ENCODE measurements at regions not wholly inside any gene's neighbourhood (a gene's known extent, or its start where the extent isn't known, plus 50 kb on each side); places are given as distances from the start of the nearest gene placed in this dataset.
"Not testable (repeated sequence)": the region's sequence is repeated elsewhere in the genome, so short reads cannot be mapped to it uniquely, and the experiment has no call there.

DNA sequence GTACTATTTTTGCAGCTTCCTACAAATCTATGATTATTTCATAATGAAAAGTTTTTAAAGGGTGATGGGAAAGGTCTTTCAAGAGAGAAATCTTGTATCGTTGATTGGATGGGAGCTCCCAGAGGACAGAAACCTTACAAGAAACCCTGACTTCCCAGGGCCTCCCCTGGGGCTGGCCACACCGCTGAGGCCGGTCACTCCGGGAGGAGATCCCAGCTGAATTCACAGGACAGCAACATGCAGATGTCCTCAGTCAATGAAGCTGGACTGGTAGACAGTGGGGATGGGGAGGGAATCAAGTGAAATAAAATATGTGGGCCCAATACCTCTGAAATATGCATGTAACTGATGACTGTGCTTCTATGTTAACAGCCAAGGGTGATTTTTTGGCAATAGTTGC is 135.6 kb downstream of the TFCP2L1 start:
- H3K27me3 Mint-ChIP-seq, result peaks cover 0 to 1% (median 0%) of the 10 kb centered on the region in 5 donors
- ATAC-seq, result no peak
- peaks cover 0 to 3% (median 0%) of the 10 kb centered on the region in 9 donors for H3K9me3 Mint-ChIP-seq
- H3K4me1 Mint-ChIP-seq, result no peaks in the 10 kb centered on the region
- POLR2A ChIA-PET, result no interaction called here
- no peak for DNase-seq
- H3K36me3 Mint-ChIP-seq, result no peaks in the 10 kb centered on the region
- H3K27ac Mint-ChIP-seq, result no peak overlapping the region
- H3K4me3 Mint-ChIP-seq, result no peak overlapping the region

GRCh38 chr2:121150126-121150525 is 134.9 kb downstream of the TFCP2L1 start:
- Mint-ChIP-seq H3K27me3 (peaks cover 0 to 1% (median under 1%) of the 10 kb centered on the region in 5 donors), H3K4me1 (no peaks in the 10 kb centered on the region), H3K4me3 (no peak overlapping the region), H3K36me3 (no peaks in the 10 kb centered on the region), H3K27ac (no peak overlapping the region), H3K9me3 (peaks cover 0 to 4% (median 0%) of the 10 kb centered on the region in 9 donors)
- POLR2A ChIA-PET, result no interaction called here
- ATAC-seq (no peak), DNase-seq (no peak)

GRCh38 chr2:121150713-121151112 is 134.3 kb downstream of the TFCP2L1 start:
- POLR2A ChIA-PET, result no interaction called here
- Mint-ChIP-seq H3K36me3 (no peaks in the 10 kb centered on the region), H3K27me3 (peaks cover 0 to 4% (median 0%) of the 10 kb centered on the region in 5 donors), H3K9me3 (peaks cover 0 to 6% (median 0%) of the 10 kb centered on the region in 9 donors), H3K4me3 (no peak overlapping the region), H3K4me1 (no peaks in the 10 kb centered on the region), H3K27ac (no peak overlapping the region)
- DNase-seq (no peak), ATAC-seq (no peak)

GRCh38 chr2:121151311-121152109 is 133.5 kb downstream of the TFCP2L1 start:
- Mint-ChIP-seq H3K27ac (no peak overlapping the region), H3K27me3 (peaks cover 0 to 4% (median 0%) of the 10 kb centered on the region in 5 donors), H3K9me3 (peaks cover 0 to 10% (median 2%) of the 10 kb centered on the region in 9 donors), H3K36me3 (no peaks in the 10 kb centered on the region), H3K4me1 (no peaks in the 10 kb centered on the region), H3K4me3 (no peak overlapping the region)
- no peak for DNase-seq
- ATAC-seq, result no peak
- POLR2A ChIA-PET, result no interaction called here

GRCh38 chr2:121152861-121153260 is 132.1 kb downstream of the TFCP2L1 start:
- DNase-seq, result no peak
- H3K4me1 Mint-ChIP-seq, result no peaks in the 10 kb centered on the region
- no peak for ATAC-seq
- peaks cover 0 to 24% (median 10%) of the 10 kb centered on the region in 9 donors for H3K9me3 Mint-ChIP-seq
- H3K27ac Mint-ChIP-seq, result no peak overlapping the region
- no peak overlapping the region for H3K4me3 Mint-ChIP-seq
- H3K27me3 Mint-ChIP-seq, result peaks cover 0 to 4% (median 0%) of the 10 kb centered on the region in 5 donors
- peaks cover 0 to 6% (median 0%) of the 10 kb centered on the region in 3 donors for H3K36me3 Mint-ChIP-seq
- POLR2A ChIA-PET, result no interaction called here

- Mint-ChIP-seq H3K36me3 (peaks cover 0 to 11% (median 0%) of the 10 kb centered on the region in 3 donors), H3K9me3 (peaks cover 0 to 30% (median 16%) of the 10 kb centered on the region in 9 donors), H3K27ac (no peak overlapping the region), H3K27me3 (peaks cover 0 to 4% (median 0%) of the 10 kb centered on the region in 5 donors), H3K4me3 (no peak overlapping the region), H3K4me1 (no peaks in the 10 kb centered on the region)
- POLR2A ChIA-PET, result no interaction called here
- ATAC-seq, result no peak
- no peak for DNase-seq
These were observed 131.5 kb downstream of the TFCP2L1 start for GRCh38 chr2:121153516-121153915.

- POLR2A ChIA-PET, result no interaction called here
- H3K36me3 Mint-ChIP-seq, result peaks cover 0 to 11% (median 0%) of the 10 kb centered on the region in 3 donors
- no peaks in the 10 kb centered on the region for H3K4me1 Mint-ChIP-seq
- peaks cover 0 to 4% (median 0%) of the 10 kb centered on the region in 5 donors for H3K27me3 Mint-ChIP-seq
- H3K4me3 Mint-ChIP-seq, result no peak overlapping the region
- DNase-seq (no peak), ATAC-seq (no peak)
- H3K27ac Mint-ChIP-seq, result no peak overlapping the region
- H3K9me3 Mint-ChIP-seq, result peaks cover 0 to 43% (median 24%) of the 10 kb centered on the region in 9 donors
These were observed 129.4 kb downstream of the TFCP2L1 start for GRCh38 chr2:121155502-121156056.

DNA sequence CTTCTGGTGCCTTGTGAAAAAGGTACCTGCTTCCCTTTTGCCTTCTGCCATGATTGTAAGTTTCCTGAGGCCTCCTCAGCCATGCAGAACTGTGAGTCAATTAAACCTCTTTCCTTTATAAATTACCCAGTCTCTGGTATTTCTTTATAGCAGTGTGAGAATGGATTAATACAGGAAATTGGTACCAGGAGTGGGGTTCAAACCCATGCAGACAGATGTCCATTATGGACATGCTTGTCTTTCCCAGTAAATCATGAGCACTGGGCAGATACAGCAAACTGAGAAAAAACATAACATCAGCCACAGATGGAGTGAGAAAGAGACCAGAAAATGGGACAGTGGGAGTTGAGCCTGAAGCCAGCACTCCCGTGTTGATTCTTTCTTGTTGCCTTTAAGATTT is 127.5 kb downstream of the TFCP2L1 start:
- H3K4me3 Mint-ChIP-seq, DNase-seq, ATAC-seq, POLR2A ChIA-PET, H3K4me1 Mint-ChIP-seq, H3K27me3 Mint-ChIP-seq, H3K27ac Mint-ChIP-seq: not testable (repeated sequence)
- H3K36me3 Mint-ChIP-seq, result peaks cover 0 to 11% (median 0%) of the 10 kb centered on the region in 3 donors
- H3K9me3 Mint-ChIP-seq, result peaks cover 0 to 43% (median 26%) of the 10 kb centered on the region in 9 donors

GRCh38 chr2:121159291-121160071 is 125.5 kb downstream of the TFCP2L1 start:
- Mint-ChIP-seq H3K27ac (no peak overlapping the region), H3K9me3 (peaks cover 0 to 51% (median 32%) of the 10 kb centered on the region in 9 donors), H3K4me1 (no peaks in the 10 kb centered on the region), H3K36me3 (peaks cover 0 to 11% (median 0%) of the 10 kb centered on the region in 3 donors), H3K27me3 (peaks cover 0 to 4% (median 0%) of the 10 kb centered on the region in 5 donors), H3K4me3 (no peak overlapping the region)
- DNase-seq (no peak), ATAC-seq (no peak)
- POLR2A ChIA-PET, result no interaction called here

DNA sequence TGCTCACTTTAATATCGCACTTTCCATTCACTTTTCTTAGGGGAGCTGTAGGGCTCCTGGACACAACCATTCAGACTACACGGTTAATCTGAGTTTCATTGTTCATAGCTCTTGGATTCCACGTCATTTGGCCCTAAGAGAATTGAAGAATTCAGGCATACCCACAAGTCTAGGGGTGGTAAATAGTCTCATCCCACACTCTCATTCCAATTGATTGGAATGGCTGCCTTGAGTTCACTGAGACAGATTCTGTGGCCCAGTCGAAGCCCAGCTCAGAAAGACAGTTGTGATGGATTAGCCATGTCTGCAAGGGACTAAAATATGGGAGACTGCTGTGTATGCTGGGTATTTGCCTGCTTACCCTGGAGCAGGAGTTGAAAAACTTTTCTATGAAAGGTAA is 124.6 kb downstream of the TFCP2L1 start:
- no peak for ATAC-seq
- H3K4me3 Mint-ChIP-seq, result no peak overlapping the region
- POLR2A ChIA-PET, result no interaction called here

DNA sequence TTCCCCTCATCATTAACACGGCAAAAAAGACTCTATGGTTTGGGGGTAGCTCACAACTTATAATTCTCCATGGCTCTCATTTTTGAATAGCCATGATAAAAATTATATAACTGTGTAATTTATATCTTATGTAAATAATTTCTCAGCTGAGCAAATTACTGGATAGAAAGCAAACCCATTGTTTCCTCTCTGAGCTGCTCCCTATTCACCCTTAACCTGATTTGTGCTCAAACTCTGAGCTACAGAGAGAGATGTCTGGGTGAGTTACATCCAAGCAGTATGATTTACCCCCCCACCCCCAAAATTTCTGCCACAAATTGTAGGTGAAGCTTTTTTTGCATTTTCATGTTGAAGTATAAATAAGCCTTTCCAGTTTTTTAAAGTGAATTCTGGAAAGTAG is 123.7 kb downstream of the TFCP2L1 start:
- no peak overlapping the region for H3K4me3 Mint-ChIP-seq
- ATAC-seq, result no peak
- no peak overlapping the region for H3K27ac Mint-ChIP-seq
- DNase-seq, result no peak
- POLR2A ChIA-PET, result no interaction called here
- peaks cover 0 to 1% (median 0%) of the 10 kb centered on the region in 5 donors for H3K27me3 Mint-ChIP-seq
- no peaks in the 10 kb centered on the region for H3K4me1 Mint-ChIP-seq
- H3K9me3 Mint-ChIP-seq, result peaks cover 0 to 43% (median 28%) of the 10 kb centered on the region in 9 donors
- H3K36me3 Mint-ChIP-seq, result peaks cover 0 to 11% (median 0%) of the 10 kb centered on the region in 3 donors

More for the DNA sequence above, 124.6 kb downstream of the TFCP2L1 start:
- DNase-seq, result no peak
- Mint-ChIP-seq H3K4me1 (no peaks in the 10 kb centered on the region), H3K27me3 (peaks cover 0 to 1% (median 0%) of the 10 kb centered on the region in 5 donors), H3K27ac (no peak overlapping the region), H3K9me3 (peaks cover 0 to 47% (median 31%) of the 10 kb centered on the region in 9 donors), H3K36me3 (peaks cover 0 to 11% (median 0%) of the 10 kb centered on the region in 3 donors)

DNA sequence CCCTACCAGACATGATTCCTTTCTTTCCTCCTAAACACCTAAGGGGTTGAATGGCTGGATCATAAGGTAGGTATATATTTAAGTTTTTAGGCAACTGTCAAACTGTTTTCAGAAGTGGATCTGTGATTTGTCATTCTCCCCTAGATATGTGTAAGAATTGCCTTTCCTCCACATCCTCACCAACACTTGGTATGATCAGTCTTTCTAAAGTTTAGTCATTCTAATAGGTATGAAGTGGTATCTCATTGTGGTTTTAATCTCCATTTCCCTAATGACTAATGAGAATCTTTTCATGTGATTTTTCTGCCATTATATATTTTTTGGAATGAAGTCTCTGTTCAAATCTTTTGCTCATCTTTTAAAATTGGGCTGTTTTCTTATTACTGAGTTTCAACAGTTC is 122.1 kb downstream of the TFCP2L1 start:
- H3K36me3 Mint-ChIP-seq, result peaks cover 0 to 5% (median 0%) of the 10 kb centered on the region in 3 donors
- H3K27me3 Mint-ChIP-seq, result peaks cover 0 to 11% (median 0%) of the 10 kb centered on the region in 5 donors
- H3K27ac Mint-ChIP-seq, result no peak overlapping the region
- no peaks in the 10 kb centered on the region for H3K4me1 Mint-ChIP-seq
- ATAC-seq (no peak), DNase-seq (no peak)
- peaks cover 0 to 33% (median 19%) of the 10 kb centered on the region in 9 donors for H3K9me3 Mint-ChIP-seq
- H3K4me3 Mint-ChIP-seq, result no peak overlapping the region
- POLR2A ChIA-PET, result no interaction called here

- ATAC-seq (no peak), DNase-seq (no peak)
- Mint-ChIP-seq H3K27ac (no peak overlapping the region), H3K36me3 (no peaks in the 10 kb centered on the region), H3K9me3 (peaks cover 0 to 22% (median 9%) of the 10 kb centered on the region in 9 donors), H3K27me3 (peaks cover 0 to 11% (median 0%) of the 10 kb centered on the region in 5 donors), H3K4me3 (no peak overlapping the region), H3K4me1 (no peaks in the 10 kb centered on the region)
- POLR2A ChIA-PET, result no interaction called here
These were observed 121.0 kb downstream of the TFCP2L1 start for GRCh38 chr2:121164042-121164441.

Measured in naive thymus-derived CD8-positive, alpha-beta T cell (primary cell).